HEK293 (cell line): ENCODE measurements at regions not wholly inside any gene's neighbourhood (a gene's known extent, or its start where the extent isn't known, plus 50 kb on each side); places are given as distances from the start of the nearest gene placed in this dataset.

Experiments used
- CTCF ChIA-PET: fragments of 350-600 bp; formaldehyde crosslinking; extraction: SDS; loops from one replicate; lab custom pipeline; 2021; ENCODE audit warnings: antibody characterized with exemption; lab: Yijun Ruan, JAX
- POLR2A ChIA-PET: fragments of 300-600 bp; formaldehyde crosslinking; extraction: SDS; loops from one replicate; lab custom pipeline; 2020; ENCODE audit warnings: antibody characterized with exemption, inconsistent platforms; lab: Yijun Ruan, JAX
- H3K27ac ChIP-seq: fragments of 200-500 bp; sonication (Bioruptor generic); 2 replicates; pipeline ENCODE4 v1.5.1; 2014; ENCODE audit warnings: low read depth, low read length, control low read depth, inconsistent platforms; ENCODE audit errors: extremely low read depth
- H3K36me3 ChIP-seq, 2 experiments: fragments of 200-500 bp in 1 of 2; sonication (Bioruptor generic) in 1 of 2; 1 replicate in 1 of 2; 2 replicates in 1 of 2; pipeline ENCODE4 v1.5.1; 2014 to 2017; ENCODE audit warnings: inconsistent platforms in 2 of 2, low read length in 2 of 2; ENCODE audit not compliant: control insufficient read depth in 2 of 2, insufficient read depth in 1 of 2
- H3K4me1 ChIP-seq: fragments of 200-500 bp; sonication (Bioruptor generic); 2 replicates; pipeline ENCODE4 v1.5.1; 2014; ENCODE audit warnings: mild to moderate bottlenecking, low read length, inconsistent platforms; ENCODE audit not compliant: control insufficient read depth, insufficient read depth
- H3K4me3 ChIP-seq: 2 replicates; pipeline ENCODE4 v1.5.1; 2011; ENCODE audit warnings: low read depth, mild to moderate bottlenecking, control low read depth, low read length, moderate library complexity
- H3K9me3 ChIP-seq: fragments of 200-500 bp; sonication (Bioruptor generic); 2 replicates; pipeline ENCODE4 v1.5.1; 2014; ENCODE audit warnings: low read depth, low read length, inconsistent platforms; ENCODE audit not compliant: control insufficient read depth, insufficient read depth
- GFI1B ChIP-seq: fragments of 450-650 bp; formaldehyde crosslinking; IDR thresholded peaks from 2 replicates; pipeline ENCODE4 v1.5.1; 2016; ENCODE audit warnings: missing biosample characterization, missing genetic modification characterization
- GLIS2 ChIP-seq: fragments of 450-650 bp; formaldehyde crosslinking; IDR thresholded peaks from 2 replicates; pipeline ENCODE4 v1.5.1; 2016; ENCODE audit warnings: missing biosample characterization, missing genetic modification characterization
- HOXC10 ChIP-seq: sonication (generic); formaldehyde crosslinking; IDR thresholded peaks from 2 replicates; pipeline ENCODE4 v1.8.1; 2023; ENCODE audit warnings: mild to moderate bottlenecking, missing genetic modification reagents
- KLF9 ChIP-seq: fragments of 450-650 bp; formaldehyde crosslinking; IDR thresholded peaks from 2 replicates; pipeline ENCODE4 v1.5.1; 2016; ENCODE audit warnings: missing biosample characterization, missing genetic modification characterization, low read depth
- PRDM1 ChIP-seq: fragments of 450-650 bp; formaldehyde crosslinking; IDR thresholded peaks from 2 replicates; pipeline ENCODE4; 2016; ENCODE audit warnings: missing biosample characterization, missing genetic modification characterization
- SP3 ChIP-seq: fragments of 450-650 bp; formaldehyde crosslinking; IDR thresholded peaks from 2 replicates; pipeline ENCODE4 v1.5.1; 2016; ENCODE audit warnings: missing biosample characterization, missing genetic modification characterization
- ZNF146 ChIP-seq: fragments of 450-650 bp; formaldehyde crosslinking; IDR thresholded peaks from 2 replicates; pipeline ENCODE4 v1.5.1; 2016; ENCODE audit warnings: missing biosample characterization, missing genetic modification characterization
- ZNF175 ChIP-seq: fragments of 450-650 bp; formaldehyde crosslinking; IDR thresholded peaks from 2 replicates; pipeline ENCODE4 v1.5.1; 2016; ENCODE audit warnings: missing biosample characterization, missing genetic modification characterization
- ZNF211 ChIP-seq: fragments of 450-650 bp; formaldehyde crosslinking; IDR thresholded peaks from 2 replicates; pipeline ENCODE4 v1.5.1; 2016; ENCODE audit warnings: low read depth, missing biosample characterization, missing genetic modification characterization
- ZNF24 ChIP-seq: fragments of 450-650 bp; formaldehyde crosslinking; IDR thresholded peaks from 2 replicates; pipeline ENCODE4 v1.5.1; 2016; ENCODE audit warnings: missing biosample characterization, missing genetic modification characterization
- ZNF391 ChIP-seq: fragments of 450-650 bp; formaldehyde crosslinking; IDR thresholded peaks from 2 replicates; pipeline ENCODE4 v1.5.1; 2016; ENCODE audit warnings: low read depth, missing biosample characterization, missing genetic modification characterization, borderline replicate concordance
- ZNF558 ChIP-seq: fragments of 450-650 bp; formaldehyde crosslinking; IDR thresholded peaks from 2 replicates; pipeline ENCODE4 v1.5.1; 2016; ENCODE audit warnings: missing biosample characterization, missing genetic modification characterization
- ZNF629 ChIP-seq: fragments of 450-650 bp; formaldehyde crosslinking; IDR thresholded peaks from 2 replicates; pipeline ENCODE4 v1.5.1; 2017; ENCODE audit warnings: missing biosample characterization, missing genetic modification characterization
- ZNF792 ChIP-seq: fragments of 450-650 bp; formaldehyde crosslinking; IDR thresholded peaks from 2 replicates; pipeline ENCODE4 v1.5.1; 2016; ENCODE audit warnings: missing biosample characterization, missing genetic modification characterization
- TF ChIP-seq, protein P1 (sequence below): sonication (generic); formaldehyde crosslinking; IDR thresholded peaks from 2 replicates; pipeline ENCODE4 v1.8.1; 2022; ENCODE audit warnings: mild to moderate bottlenecking, moderate library complexity, missing genetic modification reagents
- TF ChIP-seq, protein P2 (sequence below): fragments of 450-650 bp; formaldehyde crosslinking; IDR thresholded peaks from 2 replicates; pipeline ENCODE4 v1.5.0; 2017; ENCODE audit warnings: missing biosample characterization, missing genetic modification characterization, borderline replicate concordance
- TF ChIP-seq, protein P3 (sequence below): fragments of 450-650 bp; formaldehyde crosslinking; IDR thresholded peaks from 2 replicates; pipeline ENCODE4 v1.5.1; 2017; ENCODE audit warnings: missing biosample characterization, missing genetic modification characterization
- TF ChIP-seq, protein P4 (sequence below): fragments of 450-650 bp; formaldehyde crosslinking; IDR thresholded peaks from 2 replicates; pipeline ENCODE4 v1.5.1; 2016; ENCODE audit warnings: missing biosample characterization, missing genetic modification characterization
- TF ChIP-seq, protein P5 (sequence below): fragments of 450-650 bp; formaldehyde crosslinking; IDR thresholded peaks from 2 replicates; pipeline ENCODE4 v1.5.1; 2016; ENCODE audit warnings: missing biosample characterization, missing genetic modification characterization

DNA sequence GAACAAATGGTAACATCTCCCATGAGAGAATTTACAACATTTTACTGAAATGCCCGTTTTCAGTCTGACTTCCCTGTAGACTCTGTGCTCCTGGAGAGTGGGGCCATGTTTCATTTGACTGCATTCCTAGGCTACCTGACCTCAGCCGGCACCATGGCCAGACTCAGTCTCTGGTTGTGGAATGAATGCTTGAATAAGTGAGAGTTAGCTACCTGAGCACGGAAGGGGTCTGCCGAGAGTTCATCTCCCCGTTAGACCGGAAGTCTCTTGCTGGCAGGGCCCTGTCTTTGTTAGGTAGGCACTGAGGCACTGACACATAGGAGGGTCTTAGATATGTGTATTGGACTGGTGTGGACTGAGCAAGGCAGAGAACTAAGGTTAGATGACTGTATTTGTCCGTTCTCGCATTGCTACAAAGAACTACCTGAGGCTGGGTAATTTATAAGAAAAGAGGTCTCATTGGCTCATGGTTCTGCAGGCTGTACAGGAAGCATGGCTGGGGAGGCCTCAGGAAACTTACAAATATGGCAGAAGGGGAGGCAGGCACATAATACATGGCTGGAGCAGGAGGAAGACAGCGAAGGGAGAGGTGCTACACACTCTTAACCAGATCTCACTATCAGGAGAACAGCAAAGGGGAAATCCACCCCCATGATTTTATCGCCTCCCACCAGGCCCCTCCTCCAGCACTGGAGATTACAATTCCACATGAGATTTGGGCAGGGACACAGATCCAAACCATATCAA, 271.2 kb downstream of the GLI2 start:
- Histone ChIP-seq H3K27ac (no peak overlapping the region), H3K4me3 (no peak overlapping the region), H3K9me3 (no peaks in the 10 kb centered on the region), H3K36me3 (no peaks in the 10 kb centered on the region), H3K4me1 (peaks cover 6% of the 10 kb centered on the region)
- ChIA-PET POLR2A (no interaction called here), CTCF (interaction anchor here (0.6 to 1.4 kb wide), 5 partner anchors 8 to 326 kb away, joined by 3 to 5 read pairs (median 3); no protein-coding TSS in a partner anchor)
- TF ChIP-seq ZNF558 (tag by site-specific recombination) (no peak), ZNF146 (no peak), HOXC10 (CRISPR knock-in tag) (no peak), KLF9 (tag by site-specific recombination) (no peak)

DNA sequence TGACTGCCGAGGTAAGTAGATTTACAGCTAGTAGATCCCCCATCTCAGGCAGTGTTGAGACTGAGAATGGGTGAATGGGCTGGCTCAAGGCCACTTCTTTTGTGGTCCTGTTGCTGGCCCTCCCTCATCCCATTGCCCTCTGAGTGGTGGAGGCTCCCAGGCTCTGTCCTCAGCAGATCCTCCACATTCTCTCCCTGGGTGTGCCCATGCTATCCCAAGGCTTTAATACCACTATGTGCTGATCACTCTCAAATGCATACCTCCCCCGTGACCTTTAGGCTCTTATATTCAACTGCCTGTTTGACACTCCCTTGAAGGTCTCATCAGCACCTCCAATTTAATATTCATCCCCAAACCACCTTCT, 271.8 kb downstream of the GLI2 start:
- no peaks in the 10 kb centered on the region for H3K36me3 ChIP-seq
- no peaks in the 10 kb centered on the region for H3K9me3 ChIP-seq
- H3K4me3 ChIP-seq, result no peak overlapping the region
- TF ChIP-seq, protein P1, sequence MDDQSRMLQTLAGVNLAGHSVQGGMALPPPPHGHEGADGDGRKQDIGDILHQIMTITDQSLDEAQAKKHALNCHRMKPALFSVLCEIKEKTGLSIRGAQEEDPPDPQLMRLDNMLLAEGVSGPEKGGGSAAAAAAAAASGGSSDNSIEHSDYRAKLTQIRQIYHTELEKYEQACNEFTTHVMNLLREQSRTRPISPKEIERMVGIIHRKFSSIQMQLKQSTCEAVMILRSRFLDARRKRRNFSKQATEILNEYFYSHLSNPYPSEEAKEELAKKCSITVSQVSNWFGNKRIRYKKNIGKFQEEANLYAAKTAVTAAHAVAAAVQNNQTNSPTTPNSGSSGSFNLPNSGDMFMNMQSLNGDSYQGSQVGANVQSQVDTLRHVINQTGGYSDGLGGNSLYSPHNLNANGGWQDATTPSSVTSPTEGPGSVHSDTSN, result no peak
- TF ChIP-seq, protein P2, sequence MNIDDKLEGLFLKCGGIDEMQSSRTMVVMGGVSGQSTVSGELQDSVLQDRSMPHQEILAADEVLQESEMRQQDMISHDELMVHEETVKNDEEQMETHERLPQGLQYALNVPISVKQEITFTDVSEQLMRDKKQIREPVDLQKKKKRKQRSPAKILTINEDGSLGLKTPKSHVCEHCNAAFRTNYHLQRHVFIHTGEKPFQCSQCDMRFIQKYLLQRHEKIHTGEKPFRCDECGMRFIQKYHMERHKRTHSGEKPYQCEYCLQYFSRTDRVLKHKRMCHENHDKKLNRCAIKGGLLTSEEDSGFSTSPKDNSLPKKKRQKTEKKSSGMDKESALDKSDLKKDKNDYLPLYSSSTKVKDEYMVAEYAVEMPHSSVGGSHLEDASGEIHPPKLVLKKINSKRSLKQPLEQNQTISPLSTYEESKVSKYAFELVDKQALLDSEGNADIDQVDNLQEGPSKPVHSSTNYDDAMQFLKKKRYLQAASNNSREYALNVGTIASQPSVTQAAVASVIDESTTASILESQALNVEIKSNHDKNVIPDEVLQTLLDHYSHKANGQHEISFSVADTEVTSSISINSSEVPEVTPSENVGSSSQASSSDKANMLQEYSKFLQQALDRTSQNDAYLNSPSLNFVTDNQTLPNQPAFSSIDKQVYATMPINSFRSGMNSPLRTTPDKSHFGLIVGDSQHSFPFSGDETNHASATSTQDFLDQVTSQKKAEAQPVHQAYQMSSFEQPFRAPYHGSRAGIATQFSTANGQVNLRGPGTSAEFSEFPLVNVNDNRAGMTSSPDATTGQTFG, result no peak
- TF ChIP-seq, protein P3, sequence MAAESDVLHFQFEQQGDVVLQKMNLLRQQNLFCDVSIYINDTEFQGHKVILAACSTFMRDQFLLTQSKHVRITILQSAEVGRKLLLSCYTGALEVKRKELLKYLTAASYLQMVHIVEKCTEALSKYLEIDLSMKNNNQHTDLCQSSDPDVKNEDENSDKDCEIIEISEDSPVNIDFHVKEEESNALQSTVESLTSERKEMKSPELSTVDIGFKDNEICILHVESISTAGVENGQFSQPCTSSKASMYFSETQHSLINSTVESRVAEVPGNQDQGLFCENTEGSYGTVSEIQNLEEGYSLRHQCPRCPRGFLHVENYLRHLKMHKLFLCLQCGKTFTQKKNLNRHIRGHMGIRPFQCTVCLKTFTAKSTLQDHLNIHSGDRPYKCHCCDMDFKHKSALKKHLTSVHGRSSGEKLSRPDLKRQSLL, result no peak
- TF ChIP-seq GFI1B (tag by site-specific recombination), result no peak
- H3K27ac ChIP-seq, result no peak overlapping the region
- H3K4me1 ChIP-seq, result peaks cover 6% of the 10 kb centered on the region
- POLR2A ChIA-PET, result no interaction called here
- CTCF ChIA-PET, result interaction anchor here (1.4 kb wide), 1 partner anchor 30 kb away, joined by 4 read pairs; no protein-coding TSS in a partner anchor

DNA sequence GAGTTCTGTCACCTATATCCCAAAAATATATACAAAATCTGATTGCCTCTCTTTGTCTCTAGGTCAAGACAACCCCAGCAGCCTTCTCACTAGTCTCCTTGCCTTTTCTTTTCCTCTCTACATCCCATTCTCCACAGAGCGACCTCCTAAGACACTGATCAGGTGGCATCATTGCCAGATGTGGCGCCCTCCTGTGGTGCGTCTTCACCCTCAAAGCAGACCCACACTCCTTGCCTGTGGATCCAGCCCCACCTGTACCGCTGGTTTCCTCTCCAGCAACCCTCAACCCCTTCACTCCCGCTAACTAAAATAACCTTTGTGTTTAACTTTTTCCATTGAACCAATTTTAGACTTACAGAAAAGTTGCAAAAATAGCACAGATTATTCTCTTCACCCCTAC, 273.3 kb downstream of the GLI2 start:
- Histone ChIP-seq H3K9me3 (no peaks in the 10 kb centered on the region), H3K4me1 (peaks cover 6% of the 10 kb centered on the region), H3K4me3 (no peak overlapping the region), H3K36me3 (no peaks in the 10 kb centered on the region), H3K27ac (no peak overlapping the region)
- CTCF ChIA-PET, result no interaction called here
- TF ChIP-seq GLIS2 (tag by site-specific recombination) (no peak), ZNF391 (no peak), PRDM1 (tag by site-specific recombination) (no peak), ZNF211 (tag by site-specific recombination) (no peak), ZNF792 (tag by site-specific recombination) (no peak), ZNF24 (tag by site-specific recombination) (no peak), SP3 (tag by site-specific recombination) (no peak), ZNF175 (tag by site-specific recombination) (no peak), ZNF629 (no peak)
- TF ChIP-seq, protein P4, sequence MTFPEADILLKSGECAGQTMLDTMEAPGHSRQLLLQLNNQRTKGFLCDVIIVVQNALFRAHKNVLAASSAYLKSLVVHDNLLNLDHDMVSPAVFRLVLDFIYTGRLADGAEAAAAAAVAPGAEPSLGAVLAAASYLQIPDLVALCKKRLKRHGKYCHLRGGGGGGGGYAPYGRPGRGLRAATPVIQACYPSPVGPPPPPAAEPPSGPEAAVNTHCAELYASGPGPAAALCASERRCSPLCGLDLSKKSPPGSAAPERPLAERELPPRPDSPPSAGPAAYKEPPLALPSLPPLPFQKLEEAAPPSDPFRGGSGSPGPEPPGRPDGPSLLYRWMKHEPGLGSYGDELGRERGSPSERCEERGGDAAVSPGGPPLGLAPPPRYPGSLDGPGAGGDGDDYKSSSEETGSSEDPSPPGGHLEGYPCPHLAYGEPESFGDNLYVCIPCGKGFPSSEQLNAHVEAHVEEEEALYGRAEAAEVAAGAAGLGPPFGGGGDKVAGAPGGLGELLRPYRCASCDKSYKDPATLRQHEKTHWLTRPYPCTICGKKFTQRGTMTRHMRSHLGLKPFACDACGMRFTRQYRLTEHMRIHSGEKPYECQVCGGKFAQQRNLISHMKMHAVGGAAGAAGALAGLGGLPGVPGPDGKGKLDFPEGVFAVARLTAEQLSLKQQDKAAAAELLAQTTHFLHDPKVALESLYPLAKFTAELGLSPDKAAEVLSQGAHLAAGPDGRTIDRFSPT, result no peak
- TF ChIP-seq, protein P5, sequence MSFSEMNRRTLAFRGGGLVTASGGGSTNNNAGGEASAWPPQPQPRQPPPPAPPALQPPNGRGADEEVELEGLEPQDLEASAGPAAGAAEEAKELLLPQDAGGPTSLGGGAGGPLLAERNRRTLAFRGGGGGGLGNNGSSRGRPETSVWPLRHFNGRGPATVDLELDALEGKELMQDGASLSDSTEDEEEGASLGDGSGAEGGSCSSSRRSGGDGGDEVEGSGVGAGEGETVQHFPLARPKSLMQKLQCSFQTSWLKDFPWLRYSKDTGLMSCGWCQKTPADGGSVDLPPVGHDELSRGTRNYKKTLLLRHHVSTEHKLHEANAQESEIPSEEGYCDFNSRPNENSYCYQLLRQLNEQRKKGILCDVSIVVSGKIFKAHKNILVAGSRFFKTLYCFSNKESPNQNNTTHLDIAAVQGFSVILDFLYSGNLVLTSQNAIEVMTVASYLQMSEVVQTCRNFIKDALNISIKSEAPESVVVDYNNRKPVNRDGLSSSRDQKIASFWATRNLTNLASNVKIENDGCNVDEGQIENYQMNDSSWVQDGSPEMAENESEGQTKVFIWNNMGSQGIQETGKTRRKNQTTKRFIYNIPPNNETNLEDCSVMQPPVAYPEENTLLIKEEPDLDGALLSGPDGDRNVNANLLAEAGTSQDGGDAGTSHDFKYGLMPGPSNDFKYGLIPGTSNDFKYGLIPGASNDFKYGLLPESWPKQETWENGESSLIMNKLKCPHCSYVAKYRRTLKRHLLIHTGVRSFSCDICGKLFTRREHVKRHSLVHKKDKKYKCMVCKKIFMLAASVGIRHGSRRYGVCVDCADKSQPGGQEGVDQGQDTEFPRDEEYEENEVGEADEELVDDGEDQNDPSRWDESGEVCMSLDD (tag by site-specific recombination), result no peak
- TF ChIP-seq, all 188 proteins: peak for 0
- POLR2A ChIA-PET, result no interaction called here
